ENCODE measurements at regions not wholly inside any gene's neighbourhood (a gene's known extent, or its start where the extent isn't known, plus 50 kb on each side); places are given as distances from the start of the nearest gene placed in this dataset.

DNA sequence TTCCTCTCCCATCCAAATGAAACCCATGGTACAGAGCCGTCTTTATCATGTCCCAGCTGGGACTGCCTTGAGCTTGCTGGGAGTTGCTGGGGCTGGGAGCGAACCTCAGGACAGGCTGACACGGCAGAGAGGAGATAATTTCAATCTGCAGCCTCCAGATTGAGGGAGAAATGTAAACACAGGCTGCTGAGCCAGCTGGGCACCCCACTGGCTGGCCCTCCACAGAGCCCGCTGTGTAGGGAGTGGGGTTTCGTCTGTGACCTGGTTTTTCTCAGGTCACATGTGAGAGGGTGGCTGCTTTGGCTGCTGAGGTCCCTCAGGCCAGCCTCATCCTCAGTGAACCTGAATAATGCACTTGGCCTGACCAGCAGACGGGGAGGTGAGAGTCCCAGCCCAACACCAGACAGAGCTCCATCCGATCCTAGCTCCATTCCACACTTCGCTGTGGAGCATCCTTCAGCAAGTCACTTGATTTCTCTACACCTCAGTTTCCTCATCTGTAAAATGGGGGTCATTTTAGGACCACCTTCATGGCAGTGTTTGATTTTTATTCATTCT lies 121.6 kb upstream of the MRPS22 start:
- TF ChIP-seq CTCF (IDR thresholded peaks at IDR 0.05; ENCODE audit: low read depth, low read length), result no peak

DNA sequence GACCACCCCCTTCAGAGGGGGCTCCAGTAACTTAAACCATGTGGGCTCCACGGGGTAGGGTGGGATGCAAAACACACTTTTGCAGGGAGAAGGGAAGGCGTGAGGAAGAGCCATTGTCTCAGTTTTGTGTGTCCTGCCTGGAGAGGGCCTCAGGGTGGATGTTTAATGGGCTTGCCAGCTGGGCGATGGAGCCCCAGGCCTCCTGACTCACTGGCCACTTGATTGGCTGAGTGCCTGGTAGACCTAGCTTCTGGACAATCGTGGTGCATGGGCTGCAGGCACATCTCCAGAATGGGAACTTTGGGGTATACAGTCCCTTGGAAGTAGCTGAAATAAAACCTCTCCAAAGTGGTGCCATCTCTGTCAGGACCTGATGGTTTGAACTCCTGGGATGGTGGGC lies 118.3 kb upstream of the MRPS22 start:
- Histone ChIP-seq H3K4me3 (ENCODE audit: low read depth, low read length) (no peak overlapping the region), H3K36me3 (no peaks in the 10 kb centered on the region), H3K27me3 (peaks cover 8% of the 10 kb centered on the region), H3K4me1 (peaks cover 14% of the 10 kb centered on the region), H3K9me3 (no peaks in the 10 kb centered on the region)
- no peak for DNase-seq
- no peak for TF ChIP-seq CTCF (IDR thresholded peaks at IDR 0.05; ENCODE audit: low read depth, low read length)

More for the DNA sequence above, 121.6 kb upstream of the MRPS22 start:
- H3K4me3 ChIP-seq (ENCODE audit: low read depth, low read length), result no peak overlapping the region
- no peaks in the 10 kb centered on the region for H3K9me3 ChIP-seq
- H3K36me3 ChIP-seq, result no peaks in the 10 kb centered on the region
- H3K27me3 ChIP-seq, result peaks cover 15% of the 10 kb centered on the region
- no peak for DNase-seq
- H3K4me1 ChIP-seq, result peaks cover 2% of the 10 kb centered on the region; the same call in 1 of the 2 replicates

DNA sequence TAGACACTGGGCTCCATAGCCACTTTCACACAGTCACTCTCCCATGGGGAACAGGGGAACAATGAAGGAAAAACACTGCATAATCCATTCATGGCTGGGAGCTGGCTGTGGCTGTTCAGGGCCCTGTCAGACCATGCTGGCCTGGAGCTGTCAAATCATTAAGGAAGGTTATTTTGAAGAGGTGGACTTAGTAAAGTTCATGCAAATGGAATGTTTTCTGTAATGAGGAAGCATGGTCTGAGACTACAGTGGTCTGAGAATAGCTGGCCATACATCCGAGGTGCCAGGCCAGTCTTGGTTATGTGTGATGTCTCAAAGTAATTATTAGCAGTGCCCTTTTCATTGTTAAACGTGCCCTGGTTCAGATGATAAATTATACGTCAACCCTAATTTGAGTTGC lies 117.1 kb upstream of the MRPS22 start:
- no peak for TF ChIP-seq CTCF (IDR thresholded peaks at IDR 0.05; ENCODE audit: low read depth, low read length)
- H3K9me3 ChIP-seq, result no peaks in the 10 kb centered on the region
- peaks cover 14% of the 10 kb centered on the region for H3K4me1 ChIP-seq
- H3K27me3 ChIP-seq, result peaks cover 4% of the 10 kb centered on the region; the same call in 1 of the 2 replicates
- DNase-seq, result no peak
- no peaks in the 10 kb centered on the region for H3K36me3 ChIP-seq
- H3K4me3 ChIP-seq (ENCODE audit: low read depth, low read length), result no peak overlapping the region

DNA sequence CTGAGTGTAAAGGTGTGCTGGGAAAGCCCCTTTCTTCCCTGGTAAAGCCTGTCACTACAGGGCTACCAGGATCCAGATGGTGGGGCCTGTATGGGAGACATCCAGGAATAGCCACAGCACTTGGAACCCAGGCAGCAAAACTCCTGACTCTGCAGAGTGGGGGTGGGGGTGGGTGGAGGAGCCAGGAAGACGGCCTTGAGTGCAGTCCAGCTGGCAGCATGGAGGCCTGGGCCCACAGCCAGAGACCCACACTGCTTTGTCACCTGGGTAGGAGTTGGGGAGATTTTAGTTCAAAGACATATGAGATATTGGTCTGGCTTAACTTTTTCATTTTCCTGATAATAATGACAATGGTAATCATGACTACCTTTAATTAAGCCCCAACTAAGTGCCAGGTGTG lies 116.7 kb upstream of the MRPS22 start:
- Histone ChIP-seq H3K4me3 (ENCODE audit: low read depth, low read length) (no peak overlapping the region), H3K36me3 (no peaks in the 10 kb centered on the region), H3K4me1 (peaks cover 14% of the 10 kb centered on the region), H3K27me3 (peaks cover 4% of the 10 kb centered on the region; the same call in 1 of the 2 replicates), H3K9me3 (no peaks in the 10 kb centered on the region)
- no peak for DNase-seq
- TF ChIP-seq CTCF (IDR thresholded peaks at IDR 0.05; ENCODE audit: low read depth, low read length), result no peak

DNA sequence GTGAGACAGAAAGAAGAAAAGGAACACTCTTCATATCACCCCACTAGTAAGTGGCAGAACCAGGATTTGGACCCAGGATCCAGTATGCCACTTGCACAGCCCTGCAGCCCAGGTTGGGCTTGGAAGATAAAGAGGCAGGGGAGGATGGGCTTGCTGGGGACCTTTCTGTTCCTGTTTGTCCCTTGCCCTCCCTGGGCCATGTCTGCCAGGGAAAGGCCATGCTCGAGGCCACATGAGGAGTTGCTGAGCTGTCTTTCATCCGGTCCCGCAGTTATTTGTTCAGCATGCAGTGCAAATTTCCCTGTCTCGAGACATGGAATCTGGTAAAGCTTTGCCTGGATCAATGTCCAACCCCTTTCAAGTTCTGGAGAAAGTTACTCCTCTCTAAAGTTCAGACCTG lies 116.0 kb upstream of the MRPS22 start:
- H3K9me3 ChIP-seq, result no peaks in the 10 kb centered on the region
- H3K4me3 ChIP-seq (ENCODE audit: low read depth, low read length), result no peak overlapping the region
- peaks cover 14% of the 10 kb centered on the region for H3K4me1 ChIP-seq
- peaks cover 4% of the 10 kb centered on the region; the same call in 1 of the 2 replicates for H3K27me3 ChIP-seq
- no peak for TF ChIP-seq CTCF (IDR thresholded peaks at IDR 0.05; ENCODE audit: low read depth, low read length)
- no peak for DNase-seq
- H3K36me3 ChIP-seq, result no peaks in the 10 kb centered on the region

GRCh38 chr3:139230391-139230790 lies 113.4 kb upstream of the MRPS22 start:
- peaks cover 6% of the 10 kb centered on the region for H3K27me3 ChIP-seq
- no peaks in the 10 kb centered on the region for H3K36me3 ChIP-seq
- no peak overlapping the region for H3K4me3 ChIP-seq (ENCODE audit: low read depth, low read length)
- no peaks in the 10 kb centered on the region for H3K9me3 ChIP-seq
- DNase-seq, result no peak
- TF ChIP-seq CTCF (IDR thresholded peaks at IDR 0.05; ENCODE audit: low read depth, low read length), result no peak
- H3K4me1 ChIP-seq, result peaks cover 14% of the 10 kb centered on the region
